Skin epidermis (tissue), 12 donors: ENCODE measurements at regions not wholly inside any gene's neighbourhood (a gene's known extent, or its start where the extent isn't known, plus 50 kb on each side); places are given as distances from the start of the nearest gene placed in this dataset.

Experiments
- H3K27ac ChIP-seq, 21 experiments: fragments of 200-600 bp; sonication (generic) in 11 of 21; one replicate each; pipeline ENCODE4 v1.5.0; 2020; ENCODE audit warnings: mild to moderate bottlenecking in 3 of 21, inconsistent platforms in 2 of 21, moderate library complexity in 2 of 21
- H3K4me3 ChIP-seq, 7 experiments: fragments of 200-600 bp; sonication (generic) in 2 of 7; one replicate each; pipeline ENCODE4 v1.5.0; 2020; ENCODE audit warnings: inconsistent platforms in 2 of 7, mild to moderate bottlenecking in 2 of 7, moderate library complexity in 1 of 7

GRCh38 chr7:1368682-1369571 lies 90.3 kb downstream of the MICALL2 start:
- Histone ChIP-seq H3K4me3 (no peak overlapping the region), H3K27ac (no peak overlapping the region)

GRCh38 chr7:1369916-1370657 lies 89.2 kb downstream of the MICALL2 start:
- H3K27ac ChIP-seq = no peak overlapping the region
- no peak overlapping the region for H3K4me3 ChIP-seq

DNA sequence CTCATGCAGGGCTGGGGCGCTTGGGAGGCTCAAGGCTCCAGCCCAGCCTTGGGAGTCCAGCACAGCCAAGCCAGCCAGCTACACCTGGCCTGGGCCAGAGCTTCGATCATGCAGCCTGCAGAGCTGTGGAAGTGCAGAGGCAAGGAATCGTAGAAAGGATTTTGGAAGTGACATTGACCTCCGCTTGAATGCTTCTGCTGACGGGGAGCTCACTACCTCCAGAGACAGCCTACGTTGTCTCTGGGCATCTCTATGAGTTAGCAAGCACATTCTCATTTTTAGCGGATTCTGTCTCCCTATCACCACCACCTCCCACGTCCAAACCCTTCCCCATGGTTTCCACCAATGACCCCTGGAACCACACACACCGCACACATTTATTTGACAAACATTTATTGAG lies 88.5 kb downstream of the MICALL2 start:
- Histone ChIP-seq H3K4me3 (no peak overlapping the region), H3K27ac (no peak overlapping the region)

GRCh38 chr7:1372063-1372462 lies 87.2 kb downstream of the MICALL2 start:
- H3K4me3 ChIP-seq = no peak overlapping the region

GRCh38 chr7:1372671-1373379 lies 86.4 kb downstream of the MICALL2 start:
- no peak overlapping the region for H3K27ac ChIP-seq
- H3K4me3 ChIP-seq = no peak overlapping the region

More at GRCh38 chr7:1372063-1372462, 87.2 kb downstream of the MICALL2 start:
- no peak overlapping the region for H3K27ac ChIP-seq

DNA sequence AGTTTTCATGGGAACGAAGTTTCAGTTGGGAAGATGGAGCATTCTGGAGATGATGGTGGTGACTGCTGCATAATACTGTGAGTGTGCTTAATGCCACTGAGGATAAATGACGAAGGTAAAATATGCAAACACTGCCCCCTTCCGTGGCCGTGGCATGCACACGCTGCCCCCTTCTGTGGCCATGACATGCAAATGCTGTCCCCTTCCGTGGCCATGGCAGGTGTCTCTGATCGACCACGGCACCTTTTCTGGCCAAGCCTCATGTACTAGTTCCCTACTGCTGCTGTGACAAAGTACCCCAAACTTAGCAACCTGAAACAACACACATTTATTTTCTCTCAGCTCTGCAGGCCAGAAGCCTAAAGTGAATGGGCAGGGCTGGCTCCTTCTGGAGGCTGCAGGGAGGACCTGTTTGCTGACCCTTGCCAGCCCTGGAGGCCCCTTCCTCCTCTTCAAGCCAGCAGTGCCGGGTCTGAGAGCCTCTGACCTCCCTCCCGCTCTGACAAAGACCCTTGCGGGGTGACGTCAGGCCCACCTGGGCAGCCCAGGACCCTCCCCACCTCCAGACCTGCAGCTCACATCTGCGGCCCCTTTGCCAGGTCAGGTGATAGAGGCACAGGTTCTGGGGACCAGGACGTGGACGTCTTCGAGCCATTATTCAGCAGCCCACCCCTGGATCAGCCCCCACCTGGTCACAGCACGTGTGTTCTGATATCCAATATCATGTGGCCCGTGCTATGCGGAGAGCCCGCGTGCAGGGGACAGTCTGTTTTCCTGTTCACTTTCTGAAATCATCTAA lies 82.0 kb downstream of the MICALL2 start:
- Histone ChIP-seq H3K4me3 (no peak overlapping the region), H3K27ac (no peak overlapping the region)

GRCh38 chr7:1378610-1379601 lies 80.4 kb downstream of the MICALL2 start:
- Histone ChIP-seq H3K4me3 (no peak overlapping the region), H3K27ac (no peak overlapping the region)

DNA sequence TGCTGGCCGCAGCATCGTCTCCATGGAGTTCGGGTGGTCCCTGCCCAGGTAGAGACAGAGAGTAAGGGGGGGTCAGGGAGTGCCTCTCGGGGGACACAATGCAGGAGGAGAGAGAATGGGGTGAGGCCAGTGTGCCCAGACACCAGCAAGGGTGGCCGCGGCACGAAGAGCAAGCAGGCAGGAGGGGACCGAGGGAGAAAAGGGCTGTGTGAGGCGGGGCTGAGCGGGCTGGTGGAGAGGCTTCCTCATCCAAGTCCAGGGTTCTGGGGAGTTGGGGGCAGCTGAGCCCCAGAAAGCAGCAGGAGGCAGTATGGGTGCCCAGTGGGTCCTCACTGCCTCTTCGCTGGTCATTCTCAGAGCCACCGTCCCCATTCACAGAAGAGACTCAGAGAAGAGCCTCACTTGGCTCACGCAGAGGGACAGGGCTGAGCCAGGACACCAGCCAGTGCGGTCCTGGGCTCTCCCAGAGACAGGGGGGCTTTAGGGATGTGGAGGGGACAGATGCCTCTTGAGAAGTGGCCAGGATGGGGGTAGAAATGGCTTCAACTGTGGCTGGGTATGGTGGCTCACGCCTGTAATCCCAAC lies 78.9 kb downstream of the MICALL2 start:
- no peak overlapping the region for H3K27ac ChIP-seq

DNA sequence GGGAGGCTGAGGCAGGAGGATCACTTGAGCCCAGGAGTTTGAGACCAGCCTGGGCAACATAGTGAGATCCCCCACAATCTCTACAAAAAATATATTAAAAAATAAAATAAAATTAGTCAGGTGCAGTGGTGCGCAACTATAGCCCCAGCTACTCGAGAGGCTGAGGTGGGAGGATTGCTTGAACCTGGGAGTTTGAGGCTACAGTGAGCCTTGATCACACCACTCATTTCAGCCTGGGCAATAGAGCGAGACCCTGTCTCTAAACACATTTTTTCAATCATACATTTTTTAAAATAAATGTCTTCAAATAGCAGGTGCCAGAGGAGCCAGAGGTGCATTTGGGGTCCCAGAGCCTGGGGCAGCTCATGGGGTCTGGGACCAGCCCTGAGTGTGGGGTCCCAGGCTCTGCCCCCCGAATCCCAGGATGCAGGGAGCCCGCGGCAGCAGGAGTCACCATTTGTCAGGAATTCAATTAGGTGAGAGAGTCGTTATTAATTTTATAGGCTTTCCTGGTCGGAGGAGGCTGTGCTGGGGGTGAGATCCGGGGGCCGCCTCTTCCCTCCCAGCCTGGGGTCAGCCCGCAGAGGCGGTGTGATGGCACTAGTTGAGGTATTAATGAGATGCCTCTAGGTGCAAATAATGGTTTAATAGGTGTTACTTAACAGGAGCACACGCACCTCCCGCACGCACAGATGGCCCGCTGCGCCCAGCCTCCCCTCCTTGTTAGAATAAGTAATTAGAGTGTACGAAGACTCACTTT lies 78.3 kb downstream of the MICALL2 start:
- H3K27ac ChIP-seq = no peak overlapping the region
- H3K4me3 ChIP-seq = no peak overlapping the region

More for the DNA sequence above, 78.9 kb downstream of the MICALL2 start:
- H3K4me3 ChIP-seq = no peak overlapping the region

- Histone ChIP-seq H3K4me3 (no peak overlapping the region), H3K27ac (no peak overlapping the region)
Observed at GRCh38 chr7:1382553-1383397, 76.5 kb downstream of the MICALL2 start.

- H3K27ac ChIP-seq = no peak overlapping the region
- H3K4me3 ChIP-seq = no peak overlapping the region
Observed at GRCh38 chr7:1383398-1384112, 75.7 kb downstream of the MICALL2 start.

GRCh38 chr7:1384113-1384415 lies 75.2 kb downstream of the MICALL2 start:
- no peak overlapping the region for H3K4me3 ChIP-seq
- no peak overlapping the region for H3K27ac ChIP-seq
